ENCODE measurements at regions not wholly inside any gene's neighbourhood (a gene's known extent, or its start where the extent isn't known, plus 50 kb on each side); places are given as distances from the start of the nearest gene placed in this dataset.

DNA sequence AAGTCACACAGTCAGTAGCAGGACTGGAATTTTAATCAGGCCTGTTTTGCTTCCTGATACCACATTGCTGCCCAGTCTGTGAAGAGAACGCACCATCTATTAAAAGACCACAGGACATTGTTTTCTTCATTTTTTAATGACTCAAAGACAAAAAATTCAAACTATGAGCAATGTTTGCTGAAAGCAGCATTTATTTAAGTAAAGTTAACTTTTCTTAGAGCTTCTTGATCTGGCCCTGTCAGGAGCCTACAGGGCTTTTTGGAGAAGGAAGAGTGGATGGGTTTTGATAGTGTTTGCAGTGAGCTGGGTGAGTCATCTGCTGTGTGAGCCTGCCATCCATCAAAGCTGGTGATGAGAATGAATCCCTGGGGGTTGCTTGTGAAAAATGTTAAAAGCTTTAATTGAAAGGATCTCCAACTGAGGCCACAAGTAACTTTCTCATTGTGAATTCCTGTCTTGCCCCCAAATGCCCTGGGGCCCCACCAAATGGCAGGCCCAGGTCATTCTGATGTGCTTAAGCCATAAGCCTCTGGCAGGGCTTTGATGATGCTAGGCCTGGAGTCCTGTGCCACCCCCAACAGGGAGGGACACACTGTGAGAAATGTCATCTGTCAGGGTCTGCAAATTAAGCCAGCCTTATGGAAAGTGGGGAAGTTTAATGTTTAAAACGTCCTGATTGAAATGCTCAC is 136.2 kb upstream of the PFN2 start (continued):
- TF ChIP-seq, protein P1, sequence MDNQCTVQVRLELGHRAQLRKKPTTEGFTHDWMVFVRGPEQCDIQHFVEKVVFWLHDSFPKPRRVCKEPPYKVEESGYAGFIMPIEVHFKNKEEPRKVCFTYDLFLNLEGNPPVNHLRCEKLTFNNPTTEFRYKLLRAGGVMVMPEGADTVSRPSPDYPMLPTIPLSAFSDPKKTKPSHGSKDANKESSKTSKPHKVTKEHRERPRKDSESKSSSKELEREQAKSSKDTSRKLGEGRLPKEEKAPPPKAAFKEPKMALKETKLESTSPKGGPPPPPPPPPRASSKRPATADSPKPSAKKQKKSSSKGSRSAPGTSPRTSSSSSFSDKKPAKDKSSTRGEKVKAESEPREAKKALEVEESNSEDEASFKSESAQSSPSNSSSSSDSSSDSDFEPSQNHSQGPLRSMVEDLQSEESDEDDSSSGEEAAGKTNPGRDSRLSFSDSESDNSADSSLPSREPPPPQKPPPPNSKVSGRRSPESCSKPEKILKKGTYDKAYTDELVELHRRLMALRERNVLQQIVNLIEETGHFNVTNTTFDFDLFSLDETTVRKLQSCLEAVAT (IDR thresholded peaks at IDR 0.05), result no peak
- TF ChIP-seq NBN (IDR thresholded peaks at IDR 0.05) (no peak), MEF2B (IDR thresholded peaks at IDR 0.05; ENCODE audit: partially characterized antibody, poor library complexity, severe bottlenecking) (peak; percentile 68), SREBF1 (IDR thresholded peaks at IDR 0.05; ENCODE audit: low read length) (no peak), CBFB (IDR thresholded peaks at IDR 0.05; ENCODE audit: low read depth) (no peak), SUPT20H (IDR thresholded peaks at IDR 0.05; ENCODE audit: borderline replicate concordance, control insufficient read depth, low read depth, low read length) (no peak), STAT1 (conservative IDR thresholded peaks at IDR 0.05) (no peak), ESRRA (IDR thresholded peaks at IDR 0.05; ENCODE audit: low read length) (no peak), FOS (IDR thresholded peaks at IDR 0.05; ENCODE audit: borderline replicate concordance, extremely low read depth, insufficient read length) (no peak)
- TF ChIP-seq, protein P2, sequence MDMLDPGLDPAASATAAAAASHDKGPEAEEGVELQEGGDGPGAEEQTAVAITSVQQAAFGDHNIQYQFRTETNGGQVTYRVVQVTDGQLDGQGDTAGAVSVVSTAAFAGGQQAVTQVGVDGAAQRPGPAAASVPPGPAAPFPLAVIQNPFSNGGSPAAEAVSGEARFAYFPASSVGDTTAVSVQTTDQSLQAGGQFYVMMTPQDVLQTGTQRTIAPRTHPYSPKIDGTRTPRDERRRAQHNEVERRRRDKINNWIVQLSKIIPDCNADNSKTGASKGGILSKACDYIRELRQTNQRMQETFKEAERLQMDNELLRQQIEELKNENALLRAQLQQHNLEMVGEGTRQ (IDR thresholded peaks at IDR 0.05; ENCODE audit: borderline replicate concordance, low read depth, low read length), result no peak
